HAP-1 (cell line): ENCODE measurements at regions not wholly inside any gene's neighbourhood (a gene's known extent, or its start where the extent isn't known, plus 50 kb on each side); places are given as distances from the start of the nearest gene placed in this dataset.

Experiments used
- DNase-seq, 2 experiments: peaks; one replicate each; pipeline ENCODE4 v3.0.0-alpha.2; 2016 to 2020; ENCODE audit warnings: low spot score in 2 of 2
- H3K27me3 ChIP-seq: fragments of 250-450 bp; sonication (Bioruptor Pico); 2 replicates; pipeline ENCODE4 v1.5.1; 2020; ENCODE audit warnings: low read depth, mild to moderate bottlenecking, moderate library complexity
- H3K36me3 ChIP-seq: fragments of 250-450 bp; sonication (Bioruptor Pico); replicated peaks from 2 replicates; pipeline ENCODE4 v1.5.1; 2020; ENCODE audit warnings: mild to moderate bottlenecking
- H3K4me1 ChIP-seq: fragments of 250-450 bp; sonication (Bioruptor Pico); 2 replicates; pipeline ENCODE4 v1.5.1; 2020; ENCODE audit warnings: mild to moderate bottlenecking
- H3K4me3 ChIP-seq: fragments of 250-450 bp; sonication (Bioruptor Pico); 2 replicates; pipeline ENCODE4 v1.5.1; 2020; ENCODE audit warnings: mild to moderate bottlenecking, moderate library complexity
- H3K9me3 ChIP-seq: fragments of 250-450 bp; sonication (Bioruptor Pico); 2 replicates; pipeline ENCODE4 v1.5.1; 2020; ENCODE audit warnings: mild to moderate bottlenecking, moderate library complexity
- in situ Hi-C: fragments of 300-500 bp; cut with MboI; formaldehyde crosslinking; loops from 3 replicates; pipeline ENCODE4 v1.14.3; 2020; ENCODE audit warnings: low sequenced_read_pairs, inconsistent platforms, mixed read lengths

- H3K9me3 ChIP-seq, result no peaks in the 10 kb centered on the region
- in situ Hi-C loops, result no loop called here
- H3K4me3 ChIP-seq, result no peak overlapping the region
- DNase-seq, result no peak
- H3K27me3 ChIP-seq, result no peaks in the 10 kb centered on the region
- no peaks in the 10 kb centered on the region for H3K36me3 ChIP-seq
- peaks cover 5% of the 10 kb centered on the region; the same call in 1 of the 2 replicates for H3K4me1 ChIP-seq
Observed at GRCh38 chr19:33946535-33947264, 150.0 kb downstream of the KCTD15 start.

GRCh38 chr19:33947265-33947964 is 150.7 kb downstream of the KCTD15 start:
- in situ Hi-C loops, result no loop called here
- Histone ChIP-seq H3K4me3 (no peak overlapping the region), H3K4me1 (peaks cover 5% of the 10 kb centered on the region; the same call in 1 of the 2 replicates), H3K36me3 (no peaks in the 10 kb centered on the region), H3K9me3 (no peaks in the 10 kb centered on the region), H3K27me3 (no peaks in the 10 kb centered on the region)
- DNase-seq, result peak in 1 of 2 experiments; percentile 15

- H3K36me3 ChIP-seq, result no peaks in the 10 kb centered on the region
Observed at GRCh38 chr19:33948651-33949335, 152.1 kb downstream of the KCTD15 start.

GRCh38 chr19:33950091-33950750 is 153.6 kb downstream of the KCTD15 start:
- H3K9me3 ChIP-seq, result no peaks in the 10 kb centered on the region
- H3K36me3 ChIP-seq, result no peaks in the 10 kb centered on the region
- no peak for DNase-seq
- H3K4me3 ChIP-seq, result no peak overlapping the region
- in situ Hi-C loops, result no loop called here
- no peaks in the 10 kb centered on the region for H3K4me1 ChIP-seq
- H3K27me3 ChIP-seq, result no peaks in the 10 kb centered on the region

More at GRCh38 chr19:33948651-33949335, 152.1 kb downstream of the KCTD15 start:
- H3K9me3 ChIP-seq, result no peaks in the 10 kb centered on the region
- peaks cover 5% of the 10 kb centered on the region; the same call in 1 of the 2 replicates for H3K4me1 ChIP-seq
- no peak for DNase-seq
- in situ Hi-C loops, result no loop called here
- H3K4me3 ChIP-seq, result no peak overlapping the region
- H3K27me3 ChIP-seq, result no peaks in the 10 kb centered on the region

- no peaks in the 10 kb centered on the region for H3K27me3 ChIP-seq
- DNase-seq, result no peak
- in situ Hi-C loops, result no loop called here
- no peaks in the 10 kb centered on the region for H3K36me3 ChIP-seq
- H3K4me1 ChIP-seq, result no peaks in the 10 kb centered on the region
- no peaks in the 10 kb centered on the region for H3K9me3 ChIP-seq
- H3K4me3 ChIP-seq, result no peak overlapping the region
Observed at GRCh38 chr19:33953023-33953422, 156.4 kb downstream of the KCTD15 start.

- Histone ChIP-seq H3K4me1 (no peaks in the 10 kb centered on the region), H3K36me3 (no peaks in the 10 kb centered on the region), H3K9me3 (no peaks in the 10 kb centered on the region), H3K27me3 (no peaks in the 10 kb centered on the region), H3K4me3 (no peak overlapping the region)
- in situ Hi-C loops, result no loop called here
- DNase-seq, result no peak
Observed at GRCh38 chr19:33953592-33953991, 156.9 kb downstream of the KCTD15 start.

GRCh38 chr19:33954686-33955085 is 158.0 kb downstream of the KCTD15 start:
- Histone ChIP-seq H3K9me3 (no peaks in the 10 kb centered on the region), H3K36me3 (no peaks in the 10 kb centered on the region), H3K4me1 (no peaks in the 10 kb centered on the region), H3K27me3 (no peaks in the 10 kb centered on the region), H3K4me3 (no peak overlapping the region)
- in situ Hi-C loops, result no loop called here
- DNase-seq, result no peak

- in situ Hi-C loops, result no loop called here
- no peaks in the 10 kb centered on the region for H3K27me3 ChIP-seq
- no peaks in the 10 kb centered on the region for H3K36me3 ChIP-seq
- H3K4me1 ChIP-seq, result no peaks in the 10 kb centered on the region
- no peak overlapping the region for H3K4me3 ChIP-seq
- DNase-seq, result no peak
- no peaks in the 10 kb centered on the region for H3K9me3 ChIP-seq
Observed at GRCh38 chr19:33956941-33957340, 160.3 kb downstream of the KCTD15 start.

GRCh38 chr19:33957804-33958203 is 161.1 kb downstream of the KCTD15 start:
- in situ Hi-C loops, result no loop called here
- no peaks in the 10 kb centered on the region for H3K36me3 ChIP-seq

GRCh38 chr19:33960566-33960965 is 163.9 kb downstream of the KCTD15 start:
- in situ Hi-C loops, result no loop called here
- Histone ChIP-seq H3K4me3 (no peak overlapping the region), H3K27me3 (no peaks in the 10 kb centered on the region), H3K36me3 (no peaks in the 10 kb centered on the region), H3K4me1 (no peaks in the 10 kb centered on the region), H3K9me3 (no peaks in the 10 kb centered on the region)
- DNase-seq, result no peak

More at GRCh38 chr19:33957804-33958203, 161.1 kb downstream of the KCTD15 start:
- no peak for DNase-seq
- Histone ChIP-seq H3K27me3 (no peaks in the 10 kb centered on the region), H3K9me3 (no peaks in the 10 kb centered on the region), H3K4me1 (no peaks in the 10 kb centered on the region), H3K4me3 (no peak overlapping the region)

- H3K4me3 ChIP-seq, result no peak overlapping the region
- in situ Hi-C loops, result no loop called here
- H3K9me3 ChIP-seq, result no peaks in the 10 kb centered on the region
- no peaks in the 10 kb centered on the region for H3K4me1 ChIP-seq
- no peaks in the 10 kb centered on the region for H3K36me3 ChIP-seq
- H3K27me3 ChIP-seq, result no peaks in the 10 kb centered on the region
- DNase-seq, result no peak
Observed at GRCh38 chr19:33962161-33962560, 165.5 kb downstream of the KCTD15 start.

GRCh38 chr19:33963514-33963913 is 166.8 kb downstream of the KCTD15 start:
- in situ Hi-C loops, result no loop called here
- Histone ChIP-seq H3K36me3 (no peaks in the 10 kb centered on the region), H3K4me1 (no peaks in the 10 kb centered on the region), H3K27me3 (no peaks in the 10 kb centered on the region), H3K4me3 (no peak overlapping the region), H3K9me3 (no peaks in the 10 kb centered on the region)
- no peak for DNase-seq

- H3K27me3 ChIP-seq, result no peaks in the 10 kb centered on the region; the same call in 1 of the 2 replicates
- DNase-seq, result no peak
- no peaks in the 10 kb centered on the region for H3K4me1 ChIP-seq
- H3K4me3 ChIP-seq, result no peak overlapping the region
- in situ Hi-C loops, result no loop called here
- H3K36me3 ChIP-seq, result no peaks in the 10 kb centered on the region
- H3K9me3 ChIP-seq, result no peaks in the 10 kb centered on the region
Observed at GRCh38 chr19:33971073-33971472, 174.4 kb downstream of the KCTD15 start.
